GM19025 (cell line): ENCODE measurements at regions not wholly inside any gene's neighbourhood (a gene's known extent, or its start where the extent isn't known, plus 50 kb on each side); places are given as distances from the start of the nearest gene placed in this dataset.

ENCODE experiments used
- ATAC-seq: cut with Tn5 transposase; IDR thresholded peaks from one replicate; pipeline ENCODE4 v1.9.1; 2021; ENCODE audit warnings: mild to moderate bottlenecking, low read depth, moderate library complexity; ENCODE audit not compliant: unreplicated experiment

DNA sequence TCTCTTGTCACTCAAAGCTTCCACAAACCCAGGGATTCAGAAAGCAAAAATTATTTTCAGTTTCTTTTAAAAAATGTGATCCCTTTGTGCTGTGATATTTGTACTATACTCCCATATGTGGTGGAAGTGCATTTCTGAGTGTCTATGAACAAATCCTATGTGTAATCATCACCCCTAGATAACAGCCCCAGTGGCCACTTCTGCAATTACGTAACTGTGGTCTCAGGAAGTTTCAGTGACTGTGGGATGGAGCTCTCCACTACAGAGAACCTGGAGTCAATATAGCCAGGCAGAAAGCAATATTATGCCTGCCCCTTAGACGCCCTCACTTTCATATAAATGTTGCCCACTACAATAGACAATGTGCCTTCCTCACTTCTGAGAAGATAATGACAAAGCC lies 1101.7 kb upstream of the GHITM start:
- no peak for ATAC-seq

DNA sequence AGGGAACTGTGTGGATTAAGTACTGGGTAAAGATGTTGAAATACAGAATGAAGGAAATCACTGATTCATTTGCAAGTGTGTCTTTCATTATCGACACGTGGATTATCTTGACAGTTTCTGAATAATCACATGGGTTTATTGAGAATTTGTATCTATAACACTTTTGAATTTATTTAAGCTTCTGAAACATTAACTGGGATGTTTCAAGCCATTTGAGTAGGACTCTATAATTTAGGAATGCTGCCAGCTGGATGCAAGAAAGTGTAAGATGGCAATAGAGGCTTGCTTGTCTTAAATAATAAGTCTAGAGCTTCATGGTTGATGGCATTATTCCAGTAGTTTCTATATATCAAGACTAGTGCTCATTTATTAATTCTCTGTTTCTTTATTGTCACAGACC lies 1100.7 kb upstream of the GHITM start:
- no peak for ATAC-seq

DNA sequence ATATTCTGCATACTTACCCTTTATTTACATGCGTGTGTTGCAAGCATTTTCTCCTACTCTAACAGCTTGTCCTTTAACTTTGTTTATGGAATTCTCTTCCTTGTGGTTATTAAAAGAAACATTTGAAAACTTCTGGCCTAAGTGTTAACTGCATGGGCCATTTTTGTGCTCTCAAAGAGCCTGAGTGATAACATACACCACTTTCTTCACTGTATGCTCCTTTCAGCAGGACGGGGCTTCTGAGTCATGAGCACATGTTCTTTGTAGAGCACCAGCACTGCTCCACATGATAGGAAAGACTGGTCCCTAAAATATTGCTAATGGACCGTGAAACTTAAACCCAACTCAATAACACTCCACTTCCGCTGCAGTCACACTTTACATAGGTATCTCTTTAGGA lies 1093.6 kb upstream of the GHITM start:
- no peak for ATAC-seq

DNA sequence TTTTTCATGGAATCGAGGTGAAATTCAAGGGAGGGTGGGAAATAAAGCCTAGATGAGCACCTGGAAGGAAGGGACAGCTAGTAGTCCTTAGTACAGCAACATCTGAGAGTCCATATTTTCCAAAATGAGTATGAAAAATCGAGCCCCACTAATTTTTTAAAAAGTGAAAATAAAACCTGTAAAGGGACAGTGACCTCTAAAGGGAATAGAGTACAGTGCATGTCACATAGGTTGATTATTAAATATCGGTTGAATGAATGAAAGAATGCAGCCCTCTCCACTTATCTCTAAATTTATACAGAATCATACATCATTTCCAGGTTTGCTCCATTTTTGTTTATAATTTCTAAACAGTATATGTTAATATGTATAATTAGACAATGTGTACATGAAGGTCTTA lies 1088.5 kb upstream of the GHITM start:
- ATAC-seq: no peak

DNA sequence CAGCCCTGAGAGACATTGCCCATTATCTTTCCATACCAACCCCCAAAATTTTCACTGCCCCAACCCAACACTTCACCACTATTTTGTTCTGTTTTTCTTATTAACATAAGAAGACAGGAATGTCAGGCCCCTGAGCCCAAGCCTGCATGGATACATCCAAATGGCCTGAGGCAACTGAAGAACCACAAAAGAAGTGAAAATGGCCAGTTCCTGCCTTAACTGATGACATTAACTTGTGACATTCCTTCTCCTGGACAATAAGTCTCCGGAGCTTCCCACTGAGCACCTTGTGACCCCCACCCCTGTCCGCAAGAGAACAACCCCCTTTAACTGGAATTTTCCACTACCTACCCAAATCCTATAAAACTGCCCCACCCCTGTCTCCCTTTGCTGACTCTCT lies 1076.4 kb upstream of the GHITM start:
- ATAC-seq: no peak

DNA sequence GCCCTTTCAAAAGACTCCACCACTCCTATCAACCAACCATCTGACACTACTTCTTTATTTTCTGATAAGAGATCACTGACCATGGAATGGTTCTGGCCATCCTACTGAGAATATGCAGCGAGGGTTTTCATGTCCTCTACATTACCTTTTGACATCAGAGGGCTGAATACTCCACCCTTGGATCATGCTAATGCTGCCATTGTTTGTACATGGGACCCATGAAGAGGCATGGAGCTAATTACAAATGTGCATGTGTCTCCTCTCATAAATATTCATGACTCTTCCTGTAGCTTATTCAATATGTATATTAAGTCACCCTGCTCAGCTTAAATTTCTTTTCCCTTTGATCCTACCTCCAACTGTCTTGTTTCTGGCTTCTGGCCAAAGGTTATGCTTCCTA lies 1065.8 kb upstream of the GHITM start:
- ATAC-seq: no peak

DNA sequence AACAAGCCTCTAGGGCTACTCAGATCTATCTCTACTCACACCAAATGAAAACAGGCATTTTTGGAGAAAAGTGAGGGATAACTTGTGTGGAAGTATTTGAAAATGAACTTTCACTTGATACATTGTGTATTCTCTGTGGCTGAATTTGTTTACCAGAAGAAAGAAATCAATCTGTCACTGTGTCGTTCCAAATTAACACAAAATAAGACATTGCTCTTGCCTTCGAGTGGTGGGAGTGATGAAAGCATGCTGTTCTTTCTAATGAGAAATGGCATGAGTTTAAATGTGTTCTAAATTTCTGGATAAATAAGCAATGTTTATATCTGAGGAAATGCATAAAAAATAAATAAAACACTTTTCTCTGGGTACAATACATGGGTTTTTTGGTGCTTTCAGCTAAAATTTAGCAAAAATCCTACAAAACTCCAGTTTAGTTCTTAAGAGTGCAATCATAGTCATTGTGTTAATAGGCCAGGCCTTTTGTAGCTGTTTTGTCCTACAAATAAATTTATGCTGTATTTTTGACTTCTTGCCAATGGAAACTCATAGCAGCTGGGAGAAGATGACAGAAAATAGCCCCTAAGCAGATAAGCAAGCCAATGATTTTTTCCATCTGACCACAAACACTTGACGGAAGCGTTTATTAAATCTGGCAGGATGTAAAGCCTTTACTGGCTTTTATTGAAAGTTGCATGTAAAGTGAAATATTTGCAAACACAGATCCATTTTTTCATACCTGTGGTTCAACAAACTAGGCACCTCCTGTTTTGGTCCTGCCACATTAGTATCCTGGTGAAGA lies 1064.1 kb upstream of the GHITM start:
- ATAC-seq: no peak

DNA sequence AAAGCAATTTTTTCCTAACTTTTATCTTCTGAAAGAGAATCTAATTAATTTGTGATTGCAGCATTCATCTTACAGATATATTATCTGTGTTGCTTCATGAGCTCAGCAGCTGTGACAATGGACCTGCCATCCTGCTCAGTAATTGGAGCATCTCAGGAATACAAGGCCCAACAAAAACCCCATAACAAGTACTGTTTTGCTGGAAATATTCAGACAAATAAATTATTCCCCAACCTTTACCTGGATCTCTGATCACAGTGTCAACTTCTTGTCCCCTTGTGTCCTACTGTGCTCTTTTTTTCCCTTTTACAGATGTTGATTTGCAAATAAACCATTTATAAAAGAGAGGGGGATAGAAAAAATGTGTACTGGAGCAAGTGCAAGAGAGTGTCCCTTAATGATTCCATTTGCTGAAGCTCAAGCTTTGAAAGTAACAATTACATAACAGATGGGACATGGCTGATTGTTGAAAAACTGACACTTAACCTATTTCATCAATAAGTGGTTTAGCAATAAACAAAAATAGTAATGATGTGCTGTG lies 1063.4 kb upstream of the GHITM start:
- ATAC-seq: no peak

DNA sequence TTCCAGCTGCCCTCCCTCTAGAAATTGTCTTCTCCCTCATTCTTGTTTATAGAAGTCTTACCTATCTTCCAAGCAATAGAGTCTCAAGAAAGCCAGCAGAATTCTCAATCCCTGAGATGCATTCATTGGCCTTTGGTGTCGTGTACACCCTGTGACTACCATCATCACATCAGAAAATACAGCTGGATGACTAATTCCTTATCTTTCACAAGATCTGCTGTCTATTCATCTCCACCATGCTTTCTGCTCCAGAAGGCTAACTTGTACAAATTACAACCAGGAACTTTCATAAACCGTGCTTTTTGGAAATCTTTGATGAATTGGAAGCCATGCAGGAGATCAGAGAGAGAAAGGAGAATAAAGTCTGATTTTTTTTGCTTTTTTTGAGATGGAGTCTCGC lies 1062.9 kb upstream of the GHITM start:
- no peak for ATAC-seq

DNA sequence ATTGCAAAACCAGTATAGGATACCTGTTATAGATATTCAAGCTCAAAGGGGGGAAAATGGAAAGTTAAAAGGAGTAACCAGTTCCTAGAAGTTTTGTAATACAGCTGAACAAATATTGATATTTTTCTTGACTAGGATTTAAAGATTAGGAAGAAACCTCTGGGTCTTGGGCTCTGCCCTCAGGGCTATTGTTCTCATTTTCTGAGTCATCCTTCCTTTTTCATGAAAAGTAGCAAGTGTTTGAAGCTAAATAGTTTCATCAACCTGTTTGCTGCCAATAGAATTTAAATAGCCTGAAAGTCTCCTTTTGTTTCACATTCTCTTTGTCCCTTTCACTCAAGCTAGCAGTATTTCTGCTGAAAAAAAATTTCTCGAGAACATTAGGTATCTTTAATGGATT lies 1061.1 kb upstream of the GHITM start:
- ATAC-seq: no peak

DNA sequence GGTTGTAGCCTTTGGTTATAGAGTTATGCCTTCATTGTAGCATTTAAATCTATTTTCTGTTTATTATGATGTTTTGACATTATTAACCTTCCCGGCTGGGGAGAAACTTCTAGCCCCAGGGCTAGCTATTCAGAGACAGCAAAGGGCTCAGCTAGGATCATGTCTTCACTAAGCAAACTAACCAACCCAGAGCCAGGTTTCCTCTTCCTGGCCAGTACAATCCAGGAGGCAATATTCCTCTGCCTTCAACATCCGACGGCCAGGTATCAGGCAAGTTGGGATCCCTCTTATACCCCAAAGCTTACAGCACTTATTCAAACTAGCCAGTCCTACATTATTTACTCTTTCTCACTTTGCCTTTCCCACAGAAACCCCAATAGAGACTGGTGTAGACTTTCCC lies 1060.7 kb upstream of the GHITM start:
- ATAC-seq: no peak

DNA sequence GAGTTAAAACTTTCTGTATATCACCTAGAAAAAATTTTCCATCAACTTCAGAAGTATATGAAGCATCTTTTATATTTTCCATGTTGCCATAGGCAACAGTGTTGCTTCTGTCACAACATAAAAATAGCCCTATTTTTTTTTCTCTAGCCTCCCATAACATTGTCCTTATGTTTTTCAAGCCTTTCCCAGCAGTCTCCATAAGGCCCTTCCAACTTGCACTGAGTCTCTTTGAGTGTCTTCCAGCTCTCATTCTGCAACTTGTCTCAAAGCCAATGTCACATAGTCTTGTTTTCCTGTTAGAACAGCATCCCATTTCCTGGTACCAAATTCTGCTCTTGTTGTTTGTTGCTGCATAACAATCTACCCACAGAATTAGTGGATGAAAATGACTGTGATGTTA lies 1055.5 kb upstream of the GHITM start:
- ATAC-seq: no peak

DNA sequence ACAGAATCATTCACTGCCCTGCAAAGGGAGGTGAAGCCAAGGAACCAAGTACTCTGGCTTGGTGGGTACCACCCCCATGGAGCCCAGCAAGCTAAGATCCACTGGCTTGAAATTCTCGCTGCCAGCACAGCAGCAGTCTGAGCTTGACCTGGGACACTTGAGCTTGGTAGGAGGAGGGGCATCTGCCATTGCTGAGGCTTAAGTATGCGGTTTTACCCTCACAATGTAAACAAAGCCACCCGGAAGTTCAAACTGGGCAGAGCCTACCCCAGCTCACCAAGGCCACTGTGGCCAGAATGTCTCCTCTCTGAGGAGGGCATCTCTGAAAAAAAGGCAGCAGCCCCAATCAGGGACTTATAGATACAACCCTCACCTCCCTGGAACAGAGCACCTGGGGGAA lies 1050.0 kb upstream of the GHITM start:
- ATAC-seq: no peak

DNA sequence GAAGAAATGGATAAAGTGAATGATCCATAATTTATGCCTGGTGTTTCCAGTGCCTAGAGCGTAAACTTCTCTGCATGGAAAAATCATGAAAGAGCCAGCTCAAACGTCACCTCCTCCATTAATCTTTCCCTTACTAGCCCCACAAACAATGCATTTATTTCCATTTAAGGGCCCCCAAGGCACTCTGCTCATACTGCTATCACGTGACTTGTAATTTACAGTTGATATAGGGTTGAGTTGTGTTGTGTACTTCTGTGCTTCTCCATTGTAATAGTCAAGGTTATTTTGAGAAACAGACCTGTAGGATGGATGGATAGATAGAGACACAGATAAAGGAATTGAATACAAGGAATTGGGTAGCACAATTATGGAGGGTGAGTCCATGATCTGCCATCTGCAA lies 1034.7 kb upstream of the GHITM start:
- ATAC-seq: no peak

DNA sequence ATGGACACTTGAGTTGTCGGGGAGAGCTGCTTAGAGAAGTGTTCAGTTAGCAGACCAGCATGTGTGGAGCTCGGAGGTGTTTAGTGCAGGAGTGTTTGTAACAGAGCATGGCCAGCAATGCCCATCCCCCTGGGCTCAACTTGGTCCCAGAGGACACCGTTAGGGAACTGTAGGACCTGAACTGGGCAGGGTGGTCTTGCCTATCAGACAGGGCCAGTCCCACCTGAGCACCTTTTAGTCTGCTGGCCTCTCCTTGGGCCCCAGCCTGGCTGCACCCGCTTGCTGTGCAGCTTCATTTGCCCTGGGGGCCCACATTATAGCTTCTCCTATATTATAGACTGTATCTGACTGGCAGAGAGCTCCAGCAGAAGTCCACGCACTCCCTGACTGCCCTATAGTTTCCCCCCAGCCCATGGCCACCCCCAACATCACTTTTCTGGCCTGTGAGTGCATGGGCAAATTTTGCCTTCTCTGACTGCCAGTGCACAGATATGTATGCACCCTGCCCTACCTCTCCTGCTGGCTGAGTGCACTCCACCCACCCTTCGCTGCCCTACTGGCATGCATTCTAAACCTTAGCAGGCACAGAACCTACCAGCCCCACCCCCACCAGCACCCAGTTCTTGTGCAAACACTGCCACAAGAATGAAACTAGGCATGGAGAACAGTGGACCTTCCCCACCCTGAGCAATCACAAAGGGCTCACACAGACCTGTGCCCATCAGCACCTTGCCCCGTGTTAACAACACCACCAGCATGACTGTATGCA lies 1030.6 kb upstream of the GHITM start:
- no peak for ATAC-seq

DNA sequence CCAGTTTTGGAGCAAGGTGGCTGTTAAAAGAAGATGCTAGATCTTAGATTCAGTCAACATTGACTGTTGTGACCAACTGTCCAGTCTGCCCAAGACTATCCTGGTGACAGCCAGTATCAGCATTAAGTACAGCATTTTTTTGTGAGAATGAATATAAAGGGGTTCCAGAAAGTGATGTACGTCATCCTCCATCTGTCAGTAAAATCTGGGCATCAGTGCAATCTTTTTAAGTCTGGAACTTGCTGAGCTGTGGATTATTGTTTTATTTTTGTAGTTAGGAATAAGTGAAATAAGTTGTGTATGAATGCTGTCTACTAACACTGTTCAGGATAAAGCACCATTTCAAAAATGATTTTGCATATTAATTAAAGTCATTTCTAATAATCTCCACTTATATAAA lies 1020.0 kb upstream of the GHITM start:
- no peak for ATAC-seq

DNA sequence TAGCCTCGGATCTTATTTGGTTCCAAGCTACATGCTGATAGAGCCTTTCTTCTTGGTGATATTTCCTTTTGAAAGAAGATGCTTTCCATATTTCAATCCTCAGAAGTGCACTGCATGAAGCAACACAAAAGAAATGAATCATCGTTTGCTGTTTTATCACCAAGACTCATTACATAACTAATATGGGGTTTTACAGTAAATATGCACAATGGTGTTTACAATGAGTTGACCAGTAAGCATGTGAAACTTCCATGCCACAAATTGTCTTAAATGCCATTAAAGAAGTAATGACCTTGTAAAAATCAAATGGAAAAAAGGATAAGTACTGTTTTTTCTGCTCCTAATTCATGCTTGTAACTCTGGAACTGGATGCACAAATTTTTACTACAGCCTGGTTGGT lies 1017.0 kb upstream of the GHITM start:
- no peak for ATAC-seq

DNA sequence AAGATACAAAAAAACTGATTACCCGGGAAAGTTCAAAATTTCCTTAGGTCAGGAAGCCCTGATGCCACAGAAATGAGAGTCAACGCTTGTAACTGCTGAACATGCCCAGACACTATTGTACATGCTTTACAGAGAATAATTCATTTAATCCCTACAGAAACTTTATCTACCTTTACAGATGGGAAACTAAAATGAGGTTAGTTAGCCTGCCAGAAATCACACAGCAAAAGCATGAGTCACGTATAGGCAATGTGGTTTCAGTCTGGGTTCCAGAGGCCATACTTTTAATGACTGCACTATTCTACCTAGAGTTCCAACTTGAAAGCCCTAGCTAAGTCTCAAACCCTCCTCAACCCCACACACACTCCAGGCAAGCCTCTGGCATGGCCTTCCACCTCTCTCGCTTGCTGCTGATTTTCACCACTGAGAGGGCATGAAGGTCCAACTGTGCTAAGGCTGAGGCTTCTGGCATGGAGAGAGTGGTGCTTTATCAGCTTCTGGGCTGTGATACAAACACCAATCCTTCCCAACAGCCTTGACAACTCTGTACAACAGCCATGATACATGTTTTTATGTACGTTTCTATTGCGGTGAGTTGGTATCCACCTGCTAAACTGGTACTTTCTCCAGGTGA lies 1011.2 kb upstream of the GHITM start:
- no peak for ATAC-seq

DNA sequence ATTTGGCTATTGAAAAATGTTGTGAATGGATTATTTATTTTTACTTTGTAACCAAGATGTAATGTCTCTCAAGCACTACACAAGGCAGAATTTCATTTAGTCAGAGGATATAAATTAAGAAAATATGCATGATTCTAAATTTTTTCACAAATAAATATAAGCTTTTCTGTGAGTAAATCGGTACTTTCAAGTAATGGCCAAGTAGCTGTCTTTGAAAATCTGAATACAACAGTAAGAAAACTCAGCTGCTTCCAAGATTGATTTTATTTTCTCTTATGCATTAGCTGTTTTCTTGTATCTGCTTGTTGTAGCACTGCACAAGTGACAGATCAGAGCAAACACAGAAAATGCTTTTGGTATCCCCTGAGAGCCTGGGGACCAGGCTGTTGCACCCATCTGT lies 998.5 kb upstream of the GHITM start:
- no peak for ATAC-seq

DNA sequence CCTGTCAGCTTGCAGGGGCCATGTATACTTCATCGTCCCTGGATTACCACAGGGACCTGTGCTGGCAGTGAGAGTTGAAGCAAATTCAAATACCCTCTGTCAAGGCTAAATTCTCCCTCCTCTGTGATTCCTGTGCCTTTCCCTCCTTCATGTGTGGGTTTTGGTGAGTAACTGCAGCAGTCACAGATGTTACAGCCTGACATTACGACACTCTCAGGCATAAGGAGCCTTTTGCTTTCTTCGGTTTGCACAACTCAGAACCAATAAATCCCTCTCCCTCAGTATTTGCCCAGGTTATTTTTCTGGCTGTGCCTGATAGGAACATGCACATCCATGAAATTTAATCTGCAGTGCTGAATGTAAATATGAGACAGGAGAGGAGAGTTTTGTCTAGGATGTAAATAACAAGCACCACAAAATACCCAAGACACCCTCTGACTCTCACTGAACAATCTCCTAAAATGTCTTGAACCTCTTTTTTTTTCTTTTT lies 997.2 kb upstream of the GHITM start:
- no peak for ATAC-seq

DNA sequence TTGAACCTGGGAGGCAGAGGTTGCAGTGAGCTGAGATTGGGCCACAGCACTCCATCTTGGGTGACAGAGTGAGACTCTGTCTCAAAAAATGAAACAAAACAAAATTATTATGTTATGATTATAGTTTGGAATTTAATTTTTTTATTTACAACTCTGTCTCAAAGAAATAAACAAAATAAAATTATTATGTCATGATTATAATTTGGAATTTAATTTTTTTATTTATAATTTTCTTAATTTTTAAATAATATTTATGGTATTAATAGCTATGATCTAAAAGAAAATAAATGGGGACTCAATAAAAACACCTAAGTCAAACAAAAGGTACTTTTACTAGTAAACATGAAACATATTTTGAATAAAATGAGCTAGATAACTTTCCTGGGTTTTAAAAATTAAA lies 994.8 kb upstream of the GHITM start:
- no peak for ATAC-seq
